ENCODE measurements at regions not wholly inside any gene's neighbourhood (a gene's known extent, or its start where the extent isn't known, plus 50 kb on each side); places are given as distances from the start of the nearest gene placed in this dataset.

- Histone ChIP-seq H3K27me3 (no peaks in the 10 kb centered on the region), H3K27ac (no peak overlapping the region), H3K4me3 (no peak overlapping the region), H3K36me3 (no peaks in the 10 kb centered on the region), H3K9me3 (no peaks in the 10 kb centered on the region), H3K4me1 (no peaks in the 10 kb centered on the region)
- TF ChIP-seq POLR2A (IDR thresholded peaks at IDR 0.05) (no peak), CTCF (IDR thresholded peaks at IDR 0.05 in 4 of 5, conservative IDR thresholded peaks at IDR 0.05 in 1 of 5) (peak in 3 of 5 experiments; percentile 13 to 36 (median 27))
- intact Hi-C loops (cut with DNase I; ENCODE audit: low total_unique reads): no loop called here
- in situ Hi-C loops (cut with MboI; ENCODE audit: low sequenced_read_pairs in 4 of 4): no loop called here
- ATAC-seq: peak in 1 of 2 donors; percentile 49
- peak in 1 of 2 donors; percentile 27 for DNase-seq
These were observed 92.5 kb upstream of the ENPP6 start for GRCh38 chr4:184310171-184310567.

- in situ Hi-C loops (cut with MboI; ENCODE audit: low sequenced_read_pairs in 4 of 4): no loop called here
- Histone ChIP-seq H3K27me3 (no peaks in the 10 kb centered on the region), H3K36me3 (no peaks in the 10 kb centered on the region), H3K4me1 (no peaks in the 10 kb centered on the region), H3K27ac (no peak overlapping the region), H3K4me3 (no peak overlapping the region), H3K9me3 (no peaks in the 10 kb centered on the region)
- intact Hi-C loops (cut with DNase I; ENCODE audit: low total_unique reads): no loop called here
- ATAC-seq: no peak
- no peak for DNase-seq
- TF ChIP-seq CTCF (IDR thresholded peaks at IDR 0.05 in 4 of 5, conservative IDR thresholded peaks at IDR 0.05 in 1 of 5): no peak
- TF ChIP-seq POLR2A (IDR thresholded peaks at IDR 0.05): no peak
These were observed 91.8 kb upstream of the ENPP6 start for GRCh38 chr4:184309241-184310170.

DNA sequence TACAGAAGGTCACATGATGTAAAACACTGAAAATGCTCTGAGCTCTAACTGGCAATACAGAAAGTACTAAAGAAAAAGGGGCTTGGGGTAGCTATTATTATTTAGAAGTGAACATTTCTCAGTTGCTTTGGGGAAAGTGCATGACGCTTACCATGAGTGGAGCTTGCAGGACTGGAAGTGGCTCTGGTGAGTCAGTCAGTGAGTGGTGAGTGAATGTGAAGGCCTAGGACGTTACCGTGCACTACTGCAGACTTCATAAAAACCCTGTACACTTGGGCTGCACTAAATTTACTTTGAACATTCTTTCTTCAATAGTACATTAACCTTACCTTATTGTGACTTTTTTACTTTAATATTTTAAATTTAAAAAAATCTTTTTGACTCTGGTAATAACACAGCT lies 89.3 kb upstream of the ENPP6 start:
- Histone ChIP-seq H3K27ac (no peak overlapping the region), H3K4me3 (no peak overlapping the region), H3K9me3 (no peaks in the 10 kb centered on the region), H3K4me1 (no peaks in the 10 kb centered on the region), H3K36me3 (no peaks in the 10 kb centered on the region), H3K27me3 (no peaks in the 10 kb centered on the region)
- TF ChIP-seq CTCF (IDR thresholded peaks at IDR 0.05 in 4 of 5, conservative IDR thresholded peaks at IDR 0.05 in 1 of 5) (no peak), POLR2A (IDR thresholded peaks at IDR 0.05) (no peak)
- ATAC-seq (no peak), DNase-seq (no peak)
- in situ Hi-C loops (cut with MboI; ENCODE audit: low sequenced_read_pairs in 4 of 4): no loop called here
- intact Hi-C loops (cut with DNase I; ENCODE audit: low total_unique reads): no loop called here

- Histone ChIP-seq H3K4me3 (no peak overlapping the region), H3K9me3 (no peaks in the 10 kb centered on the region), H3K36me3 (no peaks in the 10 kb centered on the region), H3K4me1 (no peaks in the 10 kb centered on the region), H3K27ac (no peak overlapping the region), H3K27me3 (no peaks in the 10 kb centered on the region)
- no peak for DNase-seq
- TF ChIP-seq POLR2A (IDR thresholded peaks at IDR 0.05) (no peak), CTCF (IDR thresholded peaks at IDR 0.05 in 4 of 5, conservative IDR thresholded peaks at IDR 0.05 in 1 of 5) (no peak)
- in situ Hi-C loops (cut with MboI; ENCODE audit: low sequenced_read_pairs in 4 of 4): no loop called here
- intact Hi-C loops (cut with DNase I; ENCODE audit: low total_unique reads): no loop called here
- no peak for ATAC-seq
These were observed 88.8 kb upstream of the ENPP6 start for GRCh38 chr4:184306470-184306869.

All from gastrocnemius medialis (tissue), 4 donors.